Natural killer cell (primary cell): ENCODE measurements at regions not wholly inside any gene's neighbourhood (a gene's known extent, or its start where the extent isn't known, plus 50 kb on each side); places are given as distances from the start of the nearest gene placed in this dataset.

Source experiments
- ATAC-seq, 3 donors: fragments of 150-1000 bp in 2 of 3; fragments of 200-7000 bp in 1 of 3; cut with Tn5 transposase; 1 replicate in 1 of 3; 2 replicates in 2 of 3; pipeline ENCODE4 v1.10.0; 2021; ENCODE audit warnings: mild to moderate bottlenecking in 2 of 3, moderate library complexity in 2 of 3
- DNase-seq, 2 donors: peaks; one replicate each; pipeline versions ENCODE4 v3.0.0 to v3.0.0-alpha.2; 2013 to 2021; ENCODE audit warnings: mixed read lengths in 1 of 2
- H3K27ac ChIP-seq: one replicate; pipeline ENCODE4 v1.5.1; 2013; ENCODE audit warnings: mild to moderate bottlenecking, low read length
- H3K27me3 ChIP-seq: one replicate; pipeline ENCODE4 v1.6.1; 2013; ENCODE audit warnings: low read length; ENCODE audit not compliant: control insufficient read depth, insufficient read depth
- H3K36me3 ChIP-seq: one replicate; pipeline ENCODE4 v1.6.1; 2013; ENCODE audit warnings: low read length; ENCODE audit not compliant: control insufficient read depth, insufficient read depth
- H3K4me1 ChIP-seq: one replicate; pipeline ENCODE4 v1.6.1; 2013; ENCODE audit warnings: low read length; ENCODE audit not compliant: control insufficient read depth, insufficient read depth
- H3K4me3 ChIP-seq: one replicate; pipeline ENCODE4 v1.5.1; 2013; ENCODE audit warnings: low read length
- H3K9me3 ChIP-seq: one replicate; pipeline ENCODE4 v1.6.1; 2013; ENCODE audit warnings: low read length; ENCODE audit not compliant: control insufficient read depth, insufficient read depth
- H3K27ac Mint-ChIP-seq, 2 donors: one replicate each; pipeline ENCODE4 v1.8.0; 2022; ENCODE audit warnings: mild to moderate bottlenecking in 2 of 2, mixed read lengths in 2 of 2, moderate library complexity in 1 of 2
- H3K27me3 Mint-ChIP-seq, 2 donors: one replicate each; pipeline ENCODE4 v1.8.0; 2022; ENCODE audit warnings: low read depth in 2 of 2, mixed read lengths in 2 of 2
- H3K36me3 Mint-ChIP-seq: one replicate; pipeline ENCODE4 v1.8.0; 2022; ENCODE audit warnings: mixed read lengths
- H3K4me1 Mint-ChIP-seq, 2 donors: one replicate each; pipeline ENCODE4 v1.8.0; 2022; ENCODE audit warnings: mixed read lengths in 2 of 2
- H3K4me3 Mint-ChIP-seq: one replicate; pipeline ENCODE4 v1.8.0; 2022; ENCODE audit warnings: mild to moderate bottlenecking, moderate library complexity, mixed read lengths
- H3K9me3 Mint-ChIP-seq, 2 donors: one replicate each; pipeline ENCODE4 v1.8.0; 2022; ENCODE audit warnings: mixed read lengths in 2 of 2
- CTCF ChIP-seq: fragments of 200-600 bp; IDR thresholded peaks from one replicate; pipeline ENCODE4 v1.8.0; 2022; ENCODE audit warnings: antibody characterized with exemption
- WGBS: methylation state at CpG from one replicate; pipeline ENCODE4 v1.1.7; 2013; ENCODE audit warnings: missing lambda C conversion rate; ENCODE audit not compliant: insufficient coverage; 5-methylcytosine and 5-hydroxymethylcytosine counted together
- intact Hi-C: fragments of 100-400 bp; cut with micrococcal nuclease; formaldehyde crosslinking; loops from one replicate; pipeline ENCODE4 v1.14.2; 2022

DNA sequence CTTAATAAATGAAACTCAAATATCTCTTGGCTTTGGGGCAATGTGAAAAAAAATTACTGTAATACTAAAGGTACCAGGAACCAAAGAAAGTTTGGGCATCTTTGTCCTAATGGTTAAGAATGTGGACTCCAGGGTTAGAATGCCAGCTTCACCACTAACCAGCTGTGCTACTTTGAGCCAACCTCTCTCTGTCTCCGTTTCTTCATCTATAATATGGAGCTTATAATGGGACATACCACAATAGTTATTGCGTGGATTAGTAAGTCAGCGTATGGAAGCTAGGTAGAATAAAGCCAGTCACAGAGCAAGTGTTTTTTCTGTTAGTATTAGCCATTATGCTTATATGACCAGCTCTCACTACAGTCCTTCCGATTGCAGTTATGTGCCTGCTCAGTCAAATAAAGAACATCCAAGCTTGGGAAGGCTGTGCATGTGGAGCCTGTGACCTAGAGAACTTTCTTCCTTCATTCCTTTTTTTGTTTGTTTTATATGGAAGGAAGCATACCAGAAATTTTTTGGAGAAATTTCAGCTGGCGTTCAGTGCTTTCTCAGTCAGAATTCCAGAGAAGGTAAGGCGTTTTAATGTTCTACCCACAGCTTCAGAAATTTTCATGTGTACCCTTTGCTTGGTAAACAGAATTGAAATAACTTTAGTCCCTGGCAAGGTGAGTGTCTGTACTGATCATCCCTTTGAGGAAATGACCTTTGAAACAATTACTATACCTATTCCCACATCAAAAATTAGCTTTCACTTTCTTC, 114.0 kb upstream of the RND3 start:
- Mint-ChIP-seq H3K4me3 (no peak overlapping the region), H3K9me3 (peaks cover 0 to 3% of the 10 kb centered on the region in 2 donors), H3K36me3 (no peaks in the 10 kb centered on the region), H3K27ac (no peak overlapping the region), H3K4me1 (no peaks in the 10 kb centered on the region), H3K27me3 (no peaks in the 10 kb centered on the region)
- no peak for TF ChIP-seq CTCF
- no peak for ATAC-seq
- Histone ChIP-seq H3K27ac (no peak overlapping the region), H3K4me1 (no peaks in the 10 kb centered on the region), H3K36me3 (no peaks in the 10 kb centered on the region), H3K27me3 (no peaks in the 10 kb centered on the region), H3K9me3 (no peaks in the 10 kb centered on the region), H3K4me3 (no peak overlapping the region)
- no peak for DNase-seq
- intact Hi-C loops = no loop called here
- WGBS = 91% methylated on average over 5 of the region's 6 CpGs

DNA sequence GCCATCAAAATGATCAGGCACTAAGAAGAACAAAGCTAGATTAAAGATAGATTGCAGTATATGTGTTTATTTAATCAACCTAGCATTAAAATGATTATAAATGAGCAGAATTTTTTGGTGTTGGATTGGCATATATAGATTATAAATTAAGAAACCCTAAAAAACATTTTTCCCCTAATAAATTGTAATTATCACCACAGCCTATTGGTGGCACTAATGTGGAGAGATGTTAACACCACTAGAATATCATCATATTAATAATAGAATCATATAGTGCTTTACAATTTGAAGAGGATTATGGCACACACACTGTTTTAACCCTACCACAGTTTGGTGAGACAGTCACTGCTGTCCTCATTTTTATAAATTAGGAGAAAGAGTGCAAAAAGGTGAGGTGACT, 112.4 kb upstream of the RND3 start:
- no peaks in the 10 kb centered on the region for H3K27me3 ChIP-seq
- no peak for TF ChIP-seq CTCF
- Mint-ChIP-seq H3K27ac (no peak overlapping the region), H3K9me3 (peaks cover 0 to 3% of the 10 kb centered on the region in 2 donors), H3K4me3 (no peak overlapping the region), H3K36me3 (no peaks in the 10 kb centered on the region), H3K4me1 (no peaks in the 10 kb centered on the region), H3K27me3 (no peaks in the 10 kb centered on the region)
- no peak overlapping the region for H3K27ac ChIP-seq
- no peak for DNase-seq
- H3K36me3 ChIP-seq = no peaks in the 10 kb centered on the region
- no peaks in the 10 kb centered on the region for H3K4me1 ChIP-seq
- H3K4me3 ChIP-seq = no peak overlapping the region
- no peaks in the 10 kb centered on the region for H3K9me3 ChIP-seq
- ATAC-seq = no peak
- intact Hi-C loops = no loop called here

GRCh38 chr2:150598383-150598782, 110.9 kb upstream of the RND3 start:
- WGBS = 65% methylated on average over 2 of the region's 2 CpGs
- H3K4me1 ChIP-seq = no peaks in the 10 kb centered on the region
- H3K27ac ChIP-seq = no peak overlapping the region
- DNase-seq (no peak), ATAC-seq (no peak)
- H3K36me3 Mint-ChIP-seq = no peaks in the 10 kb centered on the region
- H3K27ac Mint-ChIP-seq = no peak overlapping the region
- H3K27me3 ChIP-seq = no peaks in the 10 kb centered on the region
- TF ChIP-seq CTCF = no peak
- no peak overlapping the region for H3K4me3 Mint-ChIP-seq
- H3K4me3 ChIP-seq = no peak overlapping the region
- H3K9me3 ChIP-seq = no peaks in the 10 kb centered on the region
- H3K4me1 Mint-ChIP-seq = no peaks in the 10 kb centered on the region
- H3K27me3 Mint-ChIP-seq = no peaks in the 10 kb centered on the region
- peaks cover 0 to 2% of the 10 kb centered on the region in 2 donors for H3K9me3 Mint-ChIP-seq
- intact Hi-C loops = no loop called here
- H3K36me3 ChIP-seq = no peaks in the 10 kb centered on the region
